Fibroblast of lung (primary cell): ENCODE measurements at regions not wholly inside any gene's neighbourhood (a gene's known extent, or its start where the extent isn't known, plus 50 kb on each side); places are given as distances from the start of the nearest gene placed in this dataset.
"Not testable (repeated sequence)": the region's sequence is repeated elsewhere in the genome, so short reads cannot be mapped to it uniquely, and the experiment has no call there.

ENCODE experiments used
- DNase-seq, 2 donors: peaks; one replicate each; pipeline versions ENCODE4 v3.0.0 to v3.0.0-alpha.2; 2010; ENCODE audit warnings: low read depth in 2 of 2
- H2AFZ ChIP-seq: 2 replicates; pipeline ENCODE4 v1.5.1; 2012; ENCODE audit warnings: low read length, control low read depth, inconsistent platforms
- H3K27ac ChIP-seq: 2 replicates; pipeline ENCODE4 v1.5.1; 2011; ENCODE audit warnings: low read length, control low read depth; ENCODE audit not compliant: insufficient read depth
- H3K27me3 ChIP-seq: 2 replicates; pipeline ENCODE4 v1.5.1; 2011; ENCODE audit warnings: mild to moderate bottlenecking, low read length; ENCODE audit not compliant: control insufficient read depth, insufficient read depth
- H3K36me3 ChIP-seq: 2 replicates; pipeline ENCODE4 v1.5.1; 2011; ENCODE audit warnings: low read length; ENCODE audit not compliant: control insufficient read depth, insufficient read depth
- H3K4me1 ChIP-seq: 2 replicates; pipeline ENCODE4 v1.5.1; 2011; ENCODE audit warnings: low read length; ENCODE audit not compliant: control insufficient read depth, insufficient read depth; ENCODE audit errors: extremely low read depth
- H3K4me2 ChIP-seq: 2 replicates; pipeline ENCODE4 v1.5.1; 2011; ENCODE audit warnings: low read length, control low read depth; ENCODE audit not compliant: insufficient read depth; ENCODE audit errors: extremely low read depth
- H3K4me3 ChIP-seq, 4 experiments: fragments of 200-600 bp in 1 of 4; sonication (generic) in 1 of 4; replicated peaks in 1 of 4; 2 replicates each; pipeline ENCODE4 v1.5.1; 2011 to 2016; ENCODE audit warnings: low read length in 4 of 4, low read depth in 3 of 4, mild to moderate bottlenecking in 3 of 4, control low read depth in 2 of 4, inconsistent platforms in 1 of 4, mixed read lengths in 1 of 4; ENCODE audit not compliant: insufficient read depth in 1 of 4; ENCODE audit errors: control extremely low read depth in 1 of 4
- H3K79me2 ChIP-seq: 2 replicates; pipeline ENCODE4 v1.5.1; 2012; ENCODE audit warnings: mild to moderate bottlenecking, low read length, inconsistent platforms; ENCODE audit not compliant: control insufficient read depth, insufficient read depth
- H3K9ac ChIP-seq: 2 replicates; pipeline ENCODE4 v1.5.1; 2011; ENCODE audit warnings: mild to moderate bottlenecking, low read length, control low read depth; ENCODE audit not compliant: insufficient read depth
- H3K9me3 ChIP-seq: 2 replicates; pipeline ENCODE4 v1.5.1; 2012; ENCODE audit warnings: low read depth, low read length; ENCODE audit not compliant: control insufficient read depth, insufficient read depth
- H4K20me1 ChIP-seq: 2 replicates; pipeline ENCODE4 v1.5.1; 2011; ENCODE audit warnings: low read length; ENCODE audit not compliant: control insufficient read depth, insufficient read depth; ENCODE audit errors: extremely low read depth
- EZH2 ChIP-seq: IDR thresholded peaks from 2 replicates; pipeline ENCODE4 v1.5.1; 2012; ENCODE audit warnings: low read length, control low read depth, mild to moderate bottlenecking; ENCODE audit errors: missing control alignments
- TF ChIP-seq, protein P1 (sequence below), 2 donors: IDR thresholded peaks in 1 of 2; conservative IDR thresholded peaks in 1 of 2; 1 replicate in 1 of 2; 2 replicates in 1 of 2; pipeline ENCODE4 v1.5.1; 2011 to 2012; ENCODE audit warnings: low read length in 2 of 2, control low read depth in 1 of 2, inconsistent platforms in 1 of 2, low read depth in 1 of 2, mild to moderate bottlenecking in 1 of 2

DNA sequence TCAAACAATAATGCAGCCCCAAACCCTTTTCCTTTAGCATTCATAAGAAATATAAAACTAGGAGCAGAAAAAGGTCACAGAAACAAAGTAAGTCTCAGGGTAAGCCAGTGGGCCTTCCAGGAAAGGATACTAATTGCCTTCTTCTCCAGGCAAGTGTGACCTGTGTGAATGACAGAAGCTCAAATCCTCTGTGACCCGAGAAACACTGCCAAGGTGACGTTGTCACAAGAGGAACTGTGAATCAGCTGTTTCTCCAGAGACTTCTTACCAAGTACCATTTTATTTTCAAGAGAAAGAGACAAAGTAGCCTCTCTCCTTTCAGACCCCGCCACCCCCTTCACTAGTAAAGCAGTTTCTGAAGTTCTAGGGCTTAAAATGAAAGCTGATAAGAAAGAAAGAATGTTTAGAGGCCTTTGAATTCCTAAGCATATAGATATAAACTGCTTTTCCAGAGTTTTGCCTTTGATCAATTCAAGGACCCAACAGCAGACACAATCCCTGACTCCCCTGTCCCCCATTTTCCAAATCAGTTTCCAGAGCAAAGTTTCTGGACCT is 155.6 kb downstream of the NUF2 start:
- no peaks in the 10 kb centered on the region for H3K27me3 ChIP-seq
- no peak for TF ChIP-seq EZH2
- TF ChIP-seq, protein P1, sequence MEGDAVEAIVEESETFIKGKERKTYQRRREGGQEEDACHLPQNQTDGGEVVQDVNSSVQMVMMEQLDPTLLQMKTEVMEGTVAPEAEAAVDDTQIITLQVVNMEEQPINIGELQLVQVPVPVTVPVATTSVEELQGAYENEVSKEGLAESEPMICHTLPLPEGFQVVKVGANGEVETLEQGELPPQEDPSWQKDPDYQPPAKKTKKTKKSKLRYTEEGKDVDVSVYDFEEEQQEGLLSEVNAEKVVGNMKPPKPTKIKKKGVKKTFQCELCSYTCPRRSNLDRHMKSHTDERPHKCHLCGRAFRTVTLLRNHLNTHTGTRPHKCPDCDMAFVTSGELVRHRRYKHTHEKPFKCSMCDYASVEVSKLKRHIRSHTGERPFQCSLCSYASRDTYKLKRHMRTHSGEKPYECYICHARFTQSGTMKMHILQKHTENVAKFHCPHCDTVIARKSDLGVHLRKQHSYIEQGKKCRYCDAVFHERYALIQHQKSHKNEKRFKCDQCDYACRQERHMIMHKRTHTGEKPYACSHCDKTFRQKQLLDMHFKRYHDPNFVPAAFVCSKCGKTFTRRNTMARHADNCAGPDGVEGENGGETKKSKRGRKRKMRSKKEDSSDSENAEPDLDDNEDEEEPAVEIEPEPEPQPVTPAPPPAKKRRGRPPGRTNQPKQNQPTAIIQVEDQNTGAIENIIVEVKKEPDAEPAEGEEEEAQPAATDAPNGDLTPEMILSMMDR (conservative IDR thresholded peaks at IDR 0.05 in 1 of 2, IDR thresholded peaks at IDR 0.05 in 1 of 2; ENCODE audit: low read depth in 1 of 2, low read length in 2 of 2): no peak
- H3K4me2 ChIP-seq: no peak overlapping the region
- no peaks in the 10 kb centered on the region for H3K79me2 ChIP-seq
- H3K9me3 ChIP-seq: no peaks in the 10 kb centered on the region
- H3K9ac ChIP-seq: no peak overlapping the region
- no peak for DNase-seq
- H3K27ac ChIP-seq: no peak overlapping the region
- no peak overlapping the region for H2AFZ ChIP-seq
- no peaks in the 10 kb centered on the region for H3K4me1 ChIP-seq
- H3K4me3 ChIP-seq: no peak overlapping the region
- H3K36me3 ChIP-seq: no peaks in the 10 kb centered on the region
- no peaks in the 10 kb centered on the region for H4K20me1 ChIP-seq

DNA sequence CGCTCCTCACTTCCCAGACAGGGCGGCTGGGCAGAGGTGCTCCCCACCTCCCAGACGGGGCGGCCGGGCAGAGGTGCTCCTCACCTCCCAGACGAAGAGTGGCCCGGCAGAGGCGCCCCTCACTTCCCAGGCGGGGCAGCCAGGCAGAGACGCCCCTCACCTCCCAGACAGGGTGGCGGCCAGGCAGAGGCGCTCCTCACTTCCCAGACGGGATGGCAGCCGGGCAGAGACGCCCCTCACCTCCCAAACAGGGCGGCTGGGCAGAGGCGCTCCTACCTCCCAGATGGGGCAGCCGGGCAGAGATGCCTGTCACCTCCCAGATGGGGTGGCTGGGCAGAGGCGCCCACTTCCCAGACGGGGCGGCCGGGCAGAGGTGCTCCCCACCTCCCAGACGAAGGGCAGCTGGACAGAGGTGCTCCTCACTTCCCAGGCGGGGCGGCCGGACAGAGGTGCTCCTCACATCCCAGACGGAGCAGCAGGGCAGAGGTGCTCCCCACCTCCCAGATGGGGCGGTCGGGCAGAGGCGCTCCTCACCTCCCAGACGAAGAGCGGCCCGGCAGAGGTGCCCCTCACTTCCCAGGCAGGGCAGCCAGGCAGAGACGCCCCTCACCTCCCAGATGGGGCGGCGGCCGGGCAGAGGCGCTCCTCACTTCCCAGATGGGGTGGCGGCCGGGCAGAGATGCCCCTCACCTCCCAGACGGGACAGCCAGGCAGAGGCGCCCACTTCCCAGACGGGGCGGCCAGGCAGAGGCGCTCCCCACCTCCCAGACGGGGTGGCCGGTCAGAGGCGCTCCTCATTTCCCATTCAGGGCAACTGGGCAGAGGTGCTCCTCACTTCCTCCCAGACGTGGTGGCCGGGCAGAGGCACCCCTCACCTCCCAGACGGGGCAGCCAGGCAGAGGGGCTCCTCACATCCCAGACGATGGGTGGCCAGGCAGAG is 176.9 kb downstream of the NUF2 start:
- not testable (repeated sequence) for H3K4me2 ChIP-seq, H3K27ac ChIP-seq, H3K9ac ChIP-seq, H3K79me2 ChIP-seq, H3K36me3 ChIP-seq, H3K27me3 ChIP-seq, H4K20me1 ChIP-seq, H3K4me3 ChIP-seq, H2AFZ ChIP-seq, H3K4me1 ChIP-seq, H3K9me3 ChIP-seq, DNase-seq

DNA sequence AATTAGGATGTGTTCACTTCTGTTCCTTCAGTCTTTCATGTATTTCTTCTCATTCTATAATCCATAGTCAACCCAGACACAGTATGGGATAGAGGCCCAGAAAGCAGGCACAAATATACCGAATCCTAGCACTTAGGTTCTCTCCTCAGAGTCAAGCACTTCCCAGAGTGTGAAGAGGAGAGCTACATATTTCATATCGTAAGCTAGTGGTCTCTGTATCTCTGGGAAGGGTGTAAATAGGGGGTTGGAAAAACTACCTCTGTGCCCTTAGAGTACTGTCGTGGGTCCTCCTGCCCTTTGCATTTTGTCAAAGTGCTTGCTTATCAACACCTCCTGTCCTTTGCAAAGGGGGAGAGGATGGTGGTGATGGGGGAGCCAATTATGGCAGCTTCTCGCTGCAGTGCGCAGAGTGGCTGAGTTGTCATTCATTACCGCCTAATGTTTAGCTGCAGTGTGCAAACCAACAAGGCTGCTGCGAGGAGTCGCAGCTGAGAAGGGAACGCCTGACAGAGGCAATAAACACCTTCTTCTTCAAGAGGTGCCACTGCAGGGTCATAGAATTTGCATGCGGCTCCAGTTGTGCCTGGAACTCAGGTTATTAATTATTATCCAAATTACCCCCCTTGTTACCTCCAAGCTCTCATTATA is 182.7 kb downstream of the NUF2 start:
- Histone ChIP-seq H2AFZ (no peak overlapping the region), H3K36me3 (no peaks in the 10 kb centered on the region), H3K9ac (no peak overlapping the region), H3K4me1 (no peaks in the 10 kb centered on the region), H3K9me3 (no peaks in the 10 kb centered on the region), H4K20me1 (no peaks in the 10 kb centered on the region), H3K4me2 (no peak overlapping the region), H3K27ac (no peak overlapping the region), H3K79me2 (no peaks in the 10 kb centered on the region), H3K27me3 (no peaks in the 10 kb centered on the region), H3K4me3 (no peak overlapping the region)
- TF ChIP-seq, protein P1 (conservative IDR thresholded peaks at IDR 0.05 in 1 of 2, IDR thresholded peaks at IDR 0.05 in 1 of 2; ENCODE audit: low read depth in 1 of 2, low read length in 2 of 2): no peak
- no peak for DNase-seq
